K562 (cell line): ENCODE measurements at regions not wholly inside any gene's neighbourhood (a gene's known extent, or its start where the extent isn't known, plus 50 kb on each side); places are given as distances from the start of the nearest gene placed in this dataset.

Source experiments
- AFF4 ChIP-seq: sonication (generic); formaldehyde crosslinking; IDR thresholded peaks from 2 replicates; pipeline ENCODE4 v1.8.0; 2023; ENCODE audit warnings: mild to moderate bottlenecking, missing genetic modification reagents
- FOXK2 ChIP-seq, 2 experiments: fragments of 450-650 bp; IDR thresholded peaks in 1 of 2; conservative IDR thresholded peaks in 1 of 2; 2 replicates each; pipeline ENCODE4 v1.6.1; 2016; ENCODE audit warnings: low read depth in 2 of 2, mild to moderate bottlenecking in 1 of 2
- HBP1 ChIP-seq: fragments of 450-650 bp; formaldehyde crosslinking; IDR thresholded peaks from 2 replicates; pipeline ENCODE4 v1.4.0; 2022; ENCODE audit warnings: missing genetic modification characterization
- POLR3G ChIP-seq: IDR thresholded peaks from 2 replicates; pipeline ENCODE4 v1.6.1; 2011; ENCODE audit not compliant: insufficient read length, insufficient replicate concordance; ENCODE audit errors: extremely low read depth
- SNRNP70 ChIP-seq: fragments of 200-400 bp; formaldehyde crosslinking; optimal IDR thresholded peaks from 2 replicates; pipeline ENCODE3; 2017; ENCODE audit warnings: low read depth, low read length
- THAP12 ChIP-seq: fragments of 250-450 bp; sonication (Bioruptor Pico); IDR thresholded peaks from 2 replicates; pipeline ENCODE4 v1.9.0; 2021; ENCODE audit warnings: mild to moderate bottlenecking, inconsistent platforms
- ZNF277 ChIP-seq: fragments of 250-450 bp; sonication (Bioruptor Pico); IDR thresholded peaks from 2 replicates; pipeline ENCODE4 v1.8.0; 2022; ENCODE audit warnings: inconsistent platforms, mild to moderate bottlenecking, moderate library complexity, borderline replicate concordance

GRCh38 chr10:3418926-3419325 lies 246.3 kb upstream of the PITRM1 start (continued):
- TF ChIP-seq THAP12 (CRISPR knock-in tag) (no peak), AFF4 (CRISPR knock-in tag) (no peak), SNRNP70 (no peak), FOXK2 (conservative IDR thresholded peaks at IDR 0.05 in 1 of 2, IDR thresholded peaks at IDR 0.05 in 1 of 2; ENCODE audit: low read depth in 2 of 2) (no peak), POLR3G (no peak), ZNF277 (CRISPR knock-in tag) (no peak), HBP1 (no peak)
- TF ChIP-seq, all 486 proteins: peak for 0
